Uterus (tissue), 3 donors: ENCODE measurements at regions not wholly inside any gene's neighbourhood (a gene's known extent, or its start where the extent isn't known, plus 50 kb on each side); places are given as distances from the start of the nearest gene placed in this dataset.

Source experiments
- DNase-seq, 2 donors: peaks; one replicate each; pipeline ENCODE4 v3.0.0-alpha.2; 2019 to 2020
- H3K27ac ChIP-seq, 2 donors: fragments of 200-600 bp; sonication (generic); 1 replicate in 1 of 2; 2 replicates in 1 of 2; pipeline ENCODE4 v1.5.1; 2016 to 2018
- H3K27me3 ChIP-seq, 2 donors: fragments of 200-600 bp; sonication (generic); one replicate each; pipeline ENCODE4 v1.5.1; 2018 to 2019; ENCODE audit warnings: control low read depth in 1 of 2
- H3K36me3 ChIP-seq, 2 donors: fragments of 200-600 bp; sonication (generic); one replicate each; pipeline ENCODE4 v1.5.1; 2019; ENCODE audit warnings: control low read depth in 1 of 2
- H3K4me1 ChIP-seq, 2 donors: fragments of 200-600 bp; sonication (generic); one replicate each; pipeline ENCODE4 v1.5.1; 2018 to 2019; ENCODE audit warnings: control low read depth in 1 of 2
- H3K4me3 ChIP-seq, 2 donors: fragments of 200-600 bp; sonication (generic); 1 replicate in 1 of 2; 2 replicates in 1 of 2; pipeline ENCODE4 v1.5.1; 2018 to 2019; ENCODE audit warnings: mild to moderate bottlenecking in 1 of 2
- H3K9me3 ChIP-seq, 2 donors: fragments of 200-600 bp; sonication (generic); one replicate each; pipeline ENCODE4 v1.5.1; 2019; ENCODE audit warnings: control low read depth in 1 of 2
- POLR2A ChIP-seq, 2 donors: fragments of 450-650 bp; IDR thresholded peaks; one replicate each; pipeline ENCODE4 v1.6.1; 2016; ENCODE audit warnings: antibody characterized with exemption in 2 of 2, mild to moderate bottlenecking in 1 of 2, moderate library complexity in 1 of 2
- intact Hi-C: fragments of 100-400 bp; cut with DNase I; formaldehyde crosslinking; loops from one replicate; pipeline ENCODE4 v1.15.1; 2023; ENCODE audit warnings: low total_unique reads
- TF ChIP-seq, protein P1 (sequence below), 4 experiments: fragments of 200-600 bp in 2 of 4; fragments of 450-650 bp in 2 of 4; sonication (generic) in 2 of 4; IDR thresholded peaks; one replicate each; pipeline ENCODE4 v1.5.1; 2016 to 2019; ENCODE audit warnings: antibody characterized with exemption in 4 of 4, mild to moderate bottlenecking in 2 of 4, moderate library complexity in 1 of 4
- donor health status: DM: yes; HTN: yes; CAD: no.

DNA sequence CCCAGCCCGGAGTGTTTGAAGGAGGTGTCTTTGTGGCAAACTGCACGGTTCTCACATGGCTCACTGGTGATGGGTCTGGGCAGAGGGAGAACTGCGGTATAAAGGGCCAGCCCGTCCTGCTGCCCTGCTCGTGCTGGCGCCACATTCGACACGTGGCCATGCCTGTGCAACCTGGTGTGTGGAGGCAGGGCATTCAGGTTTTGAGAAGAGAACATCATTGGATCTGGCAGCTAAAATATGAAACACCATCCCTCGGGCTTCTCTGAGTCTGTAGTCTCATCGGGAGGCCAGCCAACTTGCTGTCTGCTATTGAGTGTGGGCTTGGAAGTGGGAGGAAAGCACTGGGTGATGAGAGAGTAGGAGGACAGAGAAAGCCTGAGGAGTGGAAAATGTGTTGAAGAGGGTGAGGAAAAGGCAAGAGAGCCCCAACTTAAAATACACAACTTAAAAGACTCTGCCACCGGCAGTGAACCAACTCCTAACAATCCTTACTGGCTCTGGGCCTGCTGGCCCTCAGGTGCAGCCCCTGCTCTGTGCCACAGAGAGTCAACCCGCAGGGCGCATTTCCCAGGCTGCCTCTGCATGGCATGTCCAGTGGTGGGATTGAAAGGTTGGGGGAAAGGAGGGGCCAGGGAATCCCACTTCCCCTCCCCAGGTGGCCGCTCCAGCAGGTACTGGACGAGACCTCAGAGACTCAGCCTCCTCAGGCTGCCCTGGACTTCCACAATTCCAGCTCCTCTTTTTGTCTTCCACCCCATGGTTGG lies 112.7 kb upstream of the DLX2 start:
- H3K27ac ChIP-seq, result peak overlapping the region; percentile 39 to 74
- H3K4me1 ChIP-seq, result no peaks in the 10 kb centered on the region
- no peak overlapping the region for H3K4me3 ChIP-seq
- no peaks in the 10 kb centered on the region for H3K9me3 ChIP-seq
- no peaks in the 10 kb centered on the region for H3K36me3 ChIP-seq
- TF ChIP-seq, protein P1, sequence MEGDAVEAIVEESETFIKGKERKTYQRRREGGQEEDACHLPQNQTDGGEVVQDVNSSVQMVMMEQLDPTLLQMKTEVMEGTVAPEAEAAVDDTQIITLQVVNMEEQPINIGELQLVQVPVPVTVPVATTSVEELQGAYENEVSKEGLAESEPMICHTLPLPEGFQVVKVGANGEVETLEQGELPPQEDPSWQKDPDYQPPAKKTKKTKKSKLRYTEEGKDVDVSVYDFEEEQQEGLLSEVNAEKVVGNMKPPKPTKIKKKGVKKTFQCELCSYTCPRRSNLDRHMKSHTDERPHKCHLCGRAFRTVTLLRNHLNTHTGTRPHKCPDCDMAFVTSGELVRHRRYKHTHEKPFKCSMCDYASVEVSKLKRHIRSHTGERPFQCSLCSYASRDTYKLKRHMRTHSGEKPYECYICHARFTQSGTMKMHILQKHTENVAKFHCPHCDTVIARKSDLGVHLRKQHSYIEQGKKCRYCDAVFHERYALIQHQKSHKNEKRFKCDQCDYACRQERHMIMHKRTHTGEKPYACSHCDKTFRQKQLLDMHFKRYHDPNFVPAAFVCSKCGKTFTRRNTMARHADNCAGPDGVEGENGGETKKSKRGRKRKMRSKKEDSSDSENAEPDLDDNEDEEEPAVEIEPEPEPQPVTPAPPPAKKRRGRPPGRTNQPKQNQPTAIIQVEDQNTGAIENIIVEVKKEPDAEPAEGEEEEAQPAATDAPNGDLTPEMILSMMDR (IDR thresholded peaks at IDR 0.05), result no peak
- no peak for TF ChIP-seq POLR2A (IDR thresholded peaks at IDR 0.05)
- peak; percentile 77 to 86 for DNase-seq
- H3K27me3 ChIP-seq, result no peaks in the 10 kb centered on the region
- intact Hi-C loops, result no loop called here

DNA sequence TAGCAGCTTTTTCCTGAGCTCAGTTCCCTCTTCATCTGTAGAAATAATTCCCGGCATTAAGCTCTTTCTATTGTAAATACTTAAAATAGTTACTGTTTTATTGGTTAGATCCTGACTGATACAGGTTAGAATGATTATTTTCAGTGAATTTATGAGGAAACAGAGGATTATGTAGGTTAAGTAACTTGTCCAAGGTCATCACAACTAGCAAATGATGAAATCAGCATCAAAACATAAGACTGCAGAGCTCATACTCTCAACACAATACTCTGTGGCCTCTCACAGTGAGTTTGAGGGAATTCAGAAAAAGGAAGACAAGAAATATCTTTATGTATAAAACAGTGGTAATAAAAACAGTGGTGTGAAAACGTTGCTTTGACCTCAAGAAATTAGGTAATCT lies 113.2 kb upstream of the DLX2 start:
- H3K36me3 ChIP-seq, result no peaks in the 10 kb centered on the region
- DNase-seq, result no peak
- H3K27ac ChIP-seq, result peak overlapping the region; percentile 39 to 74
- H3K27me3 ChIP-seq, result no peaks in the 10 kb centered on the region
- no peaks in the 10 kb centered on the region for H3K4me1 ChIP-seq
- intact Hi-C loops, result no loop called here
- TF ChIP-seq POLR2A (IDR thresholded peaks at IDR 0.05), result no peak
- TF ChIP-seq, protein P1 (IDR thresholded peaks at IDR 0.05), result no peak
- no peaks in the 10 kb centered on the region for H3K9me3 ChIP-seq
- H3K4me3 ChIP-seq, result no peak overlapping the region

DNA sequence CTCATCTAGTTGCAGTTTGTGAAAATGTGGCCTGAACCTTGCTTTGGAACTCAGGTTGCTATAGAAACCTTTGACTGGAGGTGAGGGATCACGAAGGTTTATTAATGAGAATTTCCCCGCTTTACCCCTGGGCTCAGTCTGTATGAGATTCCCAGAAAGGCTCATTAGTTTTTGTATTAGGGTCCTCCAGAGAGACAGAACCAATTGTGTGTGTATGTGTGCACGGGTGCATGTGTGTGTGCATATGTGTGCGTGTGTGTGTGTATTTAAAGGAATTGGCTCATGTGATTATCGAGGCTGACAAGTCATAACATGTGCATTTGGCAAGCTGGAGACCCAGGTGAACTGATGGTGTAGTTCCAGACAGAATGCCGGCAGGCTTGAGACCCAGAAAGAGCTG lies 113.8 kb upstream of the DLX2 start:
- no peaks in the 10 kb centered on the region for H3K9me3 ChIP-seq
- H3K27ac ChIP-seq, result peak overlapping the region in 1 of 2 donors; percentile 74
- H3K4me1 ChIP-seq, result no peaks in the 10 kb centered on the region
- no peak overlapping the region for H3K4me3 ChIP-seq
- H3K36me3 ChIP-seq, result no peaks in the 10 kb centered on the region
- intact Hi-C loops, result no loop called here
- DNase-seq, result no peak
- no peak for TF ChIP-seq POLR2A (IDR thresholded peaks at IDR 0.05)
- TF ChIP-seq, protein P1 (IDR thresholded peaks at IDR 0.05), result no peak
- no peaks in the 10 kb centered on the region for H3K27me3 ChIP-seq

DNA sequence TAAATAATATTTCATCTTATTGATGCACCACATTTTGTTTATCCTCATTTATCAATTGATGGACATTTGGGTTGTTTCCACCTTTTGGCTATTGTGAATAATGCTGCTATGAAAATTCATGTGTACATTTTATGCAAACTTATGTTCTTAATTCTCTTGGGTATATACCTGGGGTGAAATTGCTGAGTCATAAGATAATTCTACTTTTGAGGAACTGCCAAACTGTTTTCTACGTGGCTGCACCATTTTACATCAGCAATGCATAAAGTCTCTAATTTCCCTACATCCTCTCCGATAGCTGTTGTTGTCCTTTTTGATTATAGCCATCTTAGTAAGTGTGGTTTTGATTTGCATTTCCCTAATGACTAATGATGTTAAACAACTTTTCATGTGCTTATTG lies 116.5 kb upstream of the DLX2 start:
- Histone ChIP-seq H3K27ac (no peak overlapping the region), H3K4me3 (no peak overlapping the region), H3K4me1 (no peaks in the 10 kb centered on the region), H3K27me3 (no peaks in the 10 kb centered on the region), H3K9me3 (no peaks in the 10 kb centered on the region), H3K36me3 (no peaks in the 10 kb centered on the region)
- intact Hi-C loops, result no loop called here
- no peak for DNase-seq
- TF ChIP-seq POLR2A (IDR thresholded peaks at IDR 0.05), result no peak
- TF ChIP-seq, protein P1 (IDR thresholded peaks at IDR 0.05), result no peak

DNA sequence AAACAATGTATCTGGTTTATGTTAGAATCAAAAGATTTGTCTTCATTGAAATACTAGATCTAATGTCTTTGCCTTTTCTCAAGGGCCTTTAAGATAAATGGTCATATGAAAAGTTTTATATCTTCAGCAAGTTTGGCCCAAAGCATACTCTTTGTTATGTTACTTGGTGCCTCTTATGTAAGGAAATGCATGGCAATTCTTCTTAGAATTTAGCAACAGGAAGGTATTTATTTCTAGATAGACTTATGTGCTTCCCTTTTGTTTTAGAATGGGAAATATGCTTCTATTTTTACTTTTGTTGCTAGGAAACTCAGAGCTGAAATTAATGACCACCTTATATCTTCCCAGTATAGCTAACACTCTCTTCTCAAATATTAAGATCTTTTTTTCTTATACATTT lies 117.4 kb upstream of the DLX2 start:
- intact Hi-C loops, result no loop called here
- TF ChIP-seq, protein P1 (IDR thresholded peaks at IDR 0.05), result no peak
- TF ChIP-seq POLR2A (IDR thresholded peaks at IDR 0.05), result no peak
- Histone ChIP-seq H3K4me1 (no peaks in the 10 kb centered on the region), H3K4me3 (no peak overlapping the region), H3K36me3 (no peaks in the 10 kb centered on the region), H3K27me3 (no peaks in the 10 kb centered on the region), H3K9me3 (no peaks in the 10 kb centered on the region), H3K27ac (no peak overlapping the region)
- DNase-seq, result no peak
